ENCODE measurements at regions not wholly inside any gene's neighbourhood (a gene's known extent, or its start where the extent isn't known, plus 50 kb on each side); places are given as distances from the start of the nearest gene placed in this dataset.
"Not testable (repeated sequence)": the region's sequence is repeated elsewhere in the genome, so short reads cannot be mapped to it uniquely, and the experiment has no call there.

GRCh38 chr2:87263868-87264518, 242.3 kb upstream of the PLGLB1 start:
- not testable (repeated sequence) for DNase-seq (ENCODE audit: low read depth)

DNA sequence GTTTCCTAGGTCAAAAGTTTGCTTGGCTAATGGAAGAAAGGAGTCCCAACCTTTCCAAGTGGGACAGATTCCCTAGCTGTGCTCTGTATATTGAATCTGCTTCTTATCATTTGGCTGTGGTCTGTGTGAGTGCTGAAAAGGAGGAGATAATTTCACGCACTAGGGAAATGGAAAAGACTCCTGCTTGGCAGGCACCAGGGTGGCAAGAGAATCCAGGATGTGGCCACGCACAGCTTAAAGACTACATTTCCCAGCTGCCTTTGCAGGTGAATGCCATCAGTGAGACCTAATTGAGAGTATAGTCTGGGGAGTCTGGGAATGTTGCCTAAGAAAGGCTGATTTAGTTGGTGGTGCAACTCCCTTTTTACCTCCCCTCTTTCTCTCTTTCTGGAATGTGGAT, 253.5 kb upstream of the PLGLB1 start:
- DNase-seq (ENCODE audit: low read depth): not testable (repeated sequence)

GRCh38 chr2:87275974-87276629, 254.5 kb upstream of the PLGLB1 start:
- DNase-seq (ENCODE audit: low read depth): not testable (repeated sequence)

DNA sequence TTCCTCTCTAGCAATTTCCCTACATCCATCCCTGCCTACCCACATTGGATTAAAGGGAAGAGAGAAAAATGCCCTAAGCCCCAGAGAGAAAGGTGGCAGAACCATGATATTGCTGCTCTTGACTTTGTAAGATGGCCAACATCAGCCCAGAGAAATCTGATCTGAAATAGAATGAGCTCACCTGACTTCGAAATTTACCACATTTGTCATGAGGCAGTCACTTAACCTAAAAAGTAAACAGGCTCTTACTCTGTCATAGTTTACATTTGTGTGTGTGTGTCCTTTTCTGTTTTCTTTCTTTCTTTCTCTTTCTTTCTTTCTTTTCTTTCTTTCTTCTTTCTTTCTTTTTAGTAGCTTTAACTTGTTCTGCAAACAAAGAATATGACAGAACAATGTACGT, 255.0 kb upstream of the PLGLB1 start:
- not testable (repeated sequence) for DNase-seq (ENCODE audit: low read depth)

- not testable (repeated sequence) for DNase-seq (ENCODE audit: low read depth)
Measured at GRCh38 chr2:87277734-87278133, 256.1 kb upstream of the PLGLB1 start.

DNA sequence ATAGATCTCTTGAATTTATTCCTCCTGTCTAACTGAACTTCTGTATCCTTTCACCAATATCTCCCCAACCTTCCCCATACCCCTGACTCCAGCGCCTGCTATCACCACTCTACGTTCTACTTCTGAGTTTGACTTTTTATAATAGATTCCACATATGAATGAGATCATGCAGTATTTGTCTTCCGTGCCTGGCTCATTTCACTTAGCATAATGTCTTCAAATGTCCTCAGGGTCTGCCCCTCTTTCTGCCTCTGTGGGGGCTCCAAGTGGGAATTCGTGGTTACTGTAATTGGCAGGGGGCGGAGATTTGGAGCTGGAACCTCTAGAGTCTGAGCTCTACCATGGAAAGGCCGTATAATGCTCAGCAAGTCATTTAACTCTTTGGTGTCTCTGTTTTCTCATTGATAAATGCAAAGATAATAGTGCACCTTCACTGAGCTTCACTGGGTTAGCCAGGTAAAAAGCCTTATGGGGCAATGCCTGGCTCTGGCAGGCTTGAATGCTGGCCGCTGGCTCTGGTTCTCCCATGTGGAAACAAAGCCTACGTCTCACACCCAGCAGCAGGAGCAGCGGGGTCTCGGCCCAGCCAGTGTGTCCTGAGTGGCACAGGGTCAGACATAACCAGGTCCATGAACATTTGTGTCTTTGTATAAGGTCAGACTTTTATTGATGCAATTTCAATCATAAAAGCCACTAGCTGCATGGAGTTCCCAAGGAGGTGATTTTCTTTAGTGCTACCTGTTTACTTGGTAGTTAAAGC, 259.1 kb upstream of the PLGLB1 start:
- DNase-seq (ENCODE audit: low read depth): not testable (repeated sequence)

DNA sequence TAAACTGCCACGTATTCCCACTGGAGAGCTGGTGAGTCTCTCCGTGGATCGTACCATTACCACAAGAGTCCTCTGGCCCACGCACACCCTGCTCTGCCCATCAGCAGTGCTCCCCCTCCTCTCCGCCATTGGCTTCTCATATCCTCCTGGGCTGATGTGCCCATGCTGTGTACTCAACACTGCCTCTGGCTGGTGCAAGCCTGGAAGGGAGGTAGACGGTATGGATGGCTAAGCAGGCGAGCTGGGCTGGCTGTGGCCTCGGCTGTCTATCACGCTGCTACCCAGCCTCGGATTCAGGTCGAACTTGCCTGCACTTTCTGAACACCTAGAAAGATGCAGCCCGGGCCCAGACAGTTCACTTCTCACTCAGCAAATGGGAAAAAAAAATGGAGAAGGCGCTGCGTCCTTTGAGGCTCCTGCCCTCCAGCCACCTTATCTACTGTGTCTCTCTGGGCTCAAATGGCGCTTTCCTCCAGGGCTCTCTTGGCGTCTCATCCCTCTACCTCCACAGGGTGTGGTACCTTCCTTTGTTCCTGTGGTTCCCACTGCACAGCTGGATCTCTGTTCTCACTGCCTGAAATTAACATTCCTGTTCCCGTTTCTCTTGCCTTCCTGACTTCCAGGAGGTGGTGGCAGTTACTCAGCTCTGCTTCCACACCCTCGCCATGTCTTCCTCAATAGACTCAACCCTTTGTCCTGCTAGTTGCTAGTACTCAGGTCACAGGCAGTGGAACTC, 262.3 kb upstream of the PLGLB1 start:
- DNase-seq (ENCODE audit: low read depth): not testable (repeated sequence)

DNA sequence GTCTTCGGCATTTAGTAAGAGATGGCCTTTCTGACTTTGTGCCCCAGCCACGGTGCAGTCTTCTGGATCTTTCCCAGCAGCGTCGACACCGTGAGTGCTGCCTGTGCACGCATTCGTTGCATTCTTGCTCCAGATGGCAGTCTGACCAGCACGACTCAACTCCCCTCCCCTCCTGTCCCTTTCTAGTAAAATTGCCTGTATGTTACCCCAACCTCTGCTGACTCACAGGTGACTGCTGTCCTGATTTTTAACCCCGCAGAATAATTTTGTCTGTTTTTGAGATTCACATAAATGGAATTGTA, 262.8 kb upstream of the PLGLB1 start:
- not testable (repeated sequence) for DNase-seq (ENCODE audit: low read depth)

- DNase-seq (ENCODE audit: low read depth): not testable (repeated sequence)
Measured at GRCh38 chr2:87285139-87285538, 263.5 kb upstream of the PLGLB1 start.

DNA sequence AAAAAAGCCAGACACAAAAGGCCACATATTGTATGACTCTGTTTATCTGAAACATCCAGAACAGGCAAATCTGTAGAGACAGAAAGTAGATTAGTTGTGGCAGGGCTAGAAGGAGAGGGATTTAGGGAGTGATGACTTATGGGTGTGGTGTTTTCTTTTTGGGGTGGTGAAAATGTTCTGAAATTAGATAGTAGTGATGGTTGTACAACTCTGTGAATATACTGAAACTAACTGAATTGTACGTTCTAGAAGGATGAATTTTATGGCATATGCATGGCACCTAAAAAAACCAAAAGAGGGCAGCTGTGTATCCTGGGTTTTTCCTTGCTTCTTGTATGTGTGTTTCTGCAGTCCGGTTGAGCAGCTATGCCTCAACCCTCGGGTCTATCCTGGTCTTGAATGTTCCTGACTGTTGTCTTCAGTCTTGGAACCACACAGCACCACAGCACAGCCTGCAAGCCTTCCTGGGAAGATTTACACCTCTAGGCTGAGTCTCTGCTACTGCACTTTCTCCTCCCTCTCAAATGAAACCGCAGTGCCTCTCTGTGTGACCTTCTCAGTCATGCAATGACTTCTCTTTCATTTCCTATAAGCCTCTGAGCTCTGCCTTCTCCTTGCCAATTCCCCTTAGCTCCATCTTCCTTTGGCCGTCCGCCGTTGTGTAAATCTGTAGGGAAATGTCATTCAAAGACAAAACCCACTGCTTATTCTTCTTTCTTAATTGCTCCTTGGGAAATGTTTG, 269.1 kb upstream of the PLGLB1 start:
- DNase-seq (ENCODE audit: low read depth): not testable (repeated sequence)

GRCh38 chr2:87291400-87292200, 270.0 kb upstream of the PLGLB1 start:
- not testable (repeated sequence) for DNase-seq (ENCODE audit: low read depth)

DNA sequence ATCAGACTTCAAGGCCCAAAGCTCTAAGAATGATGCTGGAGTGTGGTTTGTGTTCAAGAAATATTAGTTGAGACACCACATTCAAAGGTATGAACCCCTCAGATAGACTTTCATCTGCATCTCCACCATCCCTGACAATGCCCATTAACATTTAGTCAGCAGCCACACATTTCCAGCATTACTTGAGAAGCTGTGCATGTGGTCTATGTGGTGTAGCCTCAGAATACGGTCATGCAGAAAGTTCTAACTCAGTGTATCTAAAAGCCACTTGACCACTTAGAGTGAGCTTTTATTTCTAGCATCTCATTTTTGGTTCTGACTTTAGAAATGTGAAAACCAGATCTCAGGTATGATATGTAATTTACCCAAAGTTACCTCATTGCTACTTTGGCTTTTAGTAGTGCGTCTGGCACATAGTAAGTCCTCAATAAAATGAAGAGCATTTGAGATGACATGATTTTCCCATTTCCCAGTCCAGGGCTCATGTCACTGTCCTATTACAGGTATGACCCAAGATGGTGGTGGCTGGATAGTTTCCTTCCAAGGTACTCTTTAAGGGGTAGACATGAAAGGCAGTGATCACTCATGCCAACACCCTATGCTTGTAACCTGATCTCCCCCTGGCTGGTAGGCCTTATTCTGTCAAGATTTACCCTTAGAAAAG, 272.4 kb upstream of the PLGLB1 start:
- not testable (repeated sequence) for DNase-seq (ENCODE audit: low read depth)

DNA sequence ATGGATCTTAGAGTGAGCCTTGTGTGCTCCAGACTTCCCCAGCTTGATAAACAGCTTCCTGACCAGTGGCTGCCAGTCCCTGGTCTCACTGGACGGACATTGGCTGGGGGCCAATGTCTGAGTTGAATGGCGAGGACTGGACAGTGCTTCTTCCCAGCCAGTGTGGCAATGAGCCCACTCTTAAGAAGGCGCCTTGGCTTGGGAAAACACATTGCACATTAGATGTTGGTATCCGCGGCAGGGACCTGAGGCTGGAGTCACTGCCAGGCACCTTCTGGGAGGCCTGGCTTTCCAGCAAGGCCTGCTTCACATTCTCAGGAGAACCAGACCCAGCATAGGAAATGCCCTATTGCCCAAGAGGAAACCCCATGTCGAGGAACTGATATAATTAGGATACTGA, 273.5 kb upstream of the PLGLB1 start:
- not testable (repeated sequence) for DNase-seq (ENCODE audit: low read depth)

DNA sequence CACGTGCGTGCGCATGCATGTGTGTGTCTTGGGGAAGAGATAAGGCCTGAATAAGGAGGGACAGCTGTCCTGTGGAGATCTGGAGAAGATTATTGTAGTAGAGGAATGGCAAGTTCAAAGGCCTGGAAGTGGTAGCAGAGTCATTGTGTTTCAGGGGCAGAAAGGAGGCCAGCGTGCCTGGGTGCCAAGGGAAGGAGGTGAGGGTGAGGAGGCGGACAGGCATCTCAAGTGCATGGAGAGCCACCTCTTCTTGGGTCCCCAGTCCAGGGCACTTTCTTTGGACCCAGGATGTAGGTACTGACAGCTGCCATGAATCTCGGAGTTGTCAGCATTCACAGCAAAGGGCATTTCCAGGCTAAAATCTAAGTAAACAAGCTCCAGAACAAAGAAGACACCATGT, 279.7 kb upstream of the PLGLB1 start:
- not testable (repeated sequence) for DNase-seq (ENCODE audit: low read depth)

GRCh38 chr2:87301871-87302270, 280.2 kb upstream of the PLGLB1 start:
- DNase-seq (ENCODE audit: low read depth): not testable (repeated sequence)

DNA sequence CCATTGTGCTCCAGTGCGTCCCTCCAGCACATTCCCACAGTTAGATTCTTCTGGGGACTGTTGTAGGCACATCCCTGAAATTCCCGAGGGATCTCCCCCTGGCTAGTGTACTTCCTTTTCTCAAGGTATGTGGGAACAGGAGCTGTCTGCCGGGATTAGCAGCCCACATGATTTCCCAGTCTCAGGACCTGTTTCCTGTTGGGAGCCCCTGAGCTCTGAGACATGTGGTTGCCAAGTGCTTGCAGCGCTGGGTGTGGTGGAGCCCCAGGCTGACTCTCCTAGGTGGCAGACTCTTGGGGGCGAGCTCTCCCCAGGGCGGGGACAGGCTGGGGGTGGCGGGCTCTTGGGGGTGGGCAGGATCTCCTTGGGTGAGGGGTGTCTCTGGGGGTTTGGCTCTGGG, 287.0 kb upstream of the PLGLB1 start:
- not testable (repeated sequence) for DNase-seq (ENCODE audit: low read depth)

DNA sequence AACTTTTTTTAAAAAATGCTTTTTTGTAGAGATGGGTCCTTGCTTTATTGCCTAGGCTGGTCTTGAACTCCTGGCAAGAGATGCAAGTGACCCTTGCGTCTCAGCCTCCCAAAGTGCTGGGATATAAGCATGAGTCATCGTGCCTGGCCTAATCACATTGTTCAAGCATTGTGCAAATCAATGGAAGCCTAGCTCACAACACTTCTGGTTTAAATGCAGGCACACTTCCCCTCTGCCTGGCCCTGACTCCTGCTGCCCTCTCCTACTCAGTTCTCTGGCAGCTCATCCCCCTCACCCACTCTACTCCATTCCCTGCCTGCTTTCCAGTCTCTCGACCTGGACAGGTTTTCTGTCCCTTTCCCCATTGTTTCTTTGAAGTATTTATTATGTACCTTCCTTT, 288.1 kb upstream of the PLGLB1 start:
- DNase-seq (ENCODE audit: low read depth): not testable (repeated sequence)

DNA sequence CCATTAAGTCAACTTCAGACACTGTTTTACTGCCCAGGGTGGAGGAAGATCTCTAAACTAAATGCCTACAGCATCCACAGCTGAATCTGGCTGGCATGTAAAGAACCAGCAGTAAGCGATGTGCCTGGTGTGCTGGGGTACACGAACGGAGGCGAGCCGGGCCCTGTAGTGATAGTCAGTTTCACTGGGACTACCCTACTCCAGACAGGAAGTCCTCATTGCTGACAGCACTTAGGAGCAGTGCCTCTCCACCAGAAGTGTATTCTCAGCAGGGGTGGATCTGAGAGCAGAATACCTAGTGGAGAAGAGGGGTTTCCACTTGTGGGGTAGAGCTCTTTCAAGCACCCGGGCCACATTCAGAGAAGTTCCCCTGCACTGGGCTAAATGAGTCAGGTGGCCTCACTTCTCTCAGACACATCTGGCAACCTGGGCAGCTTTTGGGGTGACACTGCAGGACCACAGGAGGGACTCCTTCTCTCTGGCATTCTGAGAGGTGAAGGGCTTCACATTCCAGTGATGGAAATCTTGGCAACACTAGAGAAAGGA, 290.3 kb upstream of the PLGLB1 start:
- not testable (repeated sequence) for DNase-seq (ENCODE audit: low read depth)

GRCh38 chr2:87314622-87315021, 293.0 kb upstream of the PLGLB1 start:
- not testable (repeated sequence) for DNase-seq (ENCODE audit: low read depth)
